ENCODE measurements at regions not wholly inside any gene's neighbourhood (a gene's known extent, or its start where the extent isn't known, plus 50 kb on each side); places are given as distances from the start of the nearest gene placed in this dataset.

DNA sequence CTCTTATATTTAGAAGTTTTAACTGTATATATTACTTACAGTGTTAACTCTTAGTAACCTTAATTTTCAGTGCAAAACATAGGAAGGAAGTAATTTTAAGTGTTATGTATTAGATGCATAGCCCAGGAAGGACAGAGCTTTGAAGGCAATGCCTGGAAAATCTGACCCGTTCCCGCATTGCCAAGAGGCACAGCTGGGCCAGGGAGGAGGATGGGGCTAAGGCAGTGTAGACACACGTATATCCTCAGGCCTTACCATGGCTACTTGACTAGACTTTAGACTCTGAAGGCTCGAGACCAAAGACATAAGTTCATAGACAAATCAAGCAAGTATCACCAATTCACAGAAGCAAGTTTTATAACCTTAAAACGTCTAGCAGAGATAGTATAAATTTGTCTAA, 1944.2 kb downstream of the OLFM4 start:
- Mint-ChIP-seq H3K27ac (peak overlapping the region; percentile 54; the same call in 1 of the 2 replicates), H3K27me3 (ENCODE audit: low read depth) (no peaks in the 10 kb centered on the region), H3K36me3 (peaks cover 13% of the 10 kb centered on the region), H3K4me1 (peaks cover 21% of the 10 kb centered on the region), H3K9me3 (peaks cover 19% of the 10 kb centered on the region), H3K4me3 (no peak overlapping the region)
- TF ChIP-seq ZNF121 (CRISPR knock-in tag; IDR thresholded peaks at IDR 0.05), result peak; percentile 68; the same call in 1 of the 2 replicates
- TF ChIP-seq, protein P1, sequence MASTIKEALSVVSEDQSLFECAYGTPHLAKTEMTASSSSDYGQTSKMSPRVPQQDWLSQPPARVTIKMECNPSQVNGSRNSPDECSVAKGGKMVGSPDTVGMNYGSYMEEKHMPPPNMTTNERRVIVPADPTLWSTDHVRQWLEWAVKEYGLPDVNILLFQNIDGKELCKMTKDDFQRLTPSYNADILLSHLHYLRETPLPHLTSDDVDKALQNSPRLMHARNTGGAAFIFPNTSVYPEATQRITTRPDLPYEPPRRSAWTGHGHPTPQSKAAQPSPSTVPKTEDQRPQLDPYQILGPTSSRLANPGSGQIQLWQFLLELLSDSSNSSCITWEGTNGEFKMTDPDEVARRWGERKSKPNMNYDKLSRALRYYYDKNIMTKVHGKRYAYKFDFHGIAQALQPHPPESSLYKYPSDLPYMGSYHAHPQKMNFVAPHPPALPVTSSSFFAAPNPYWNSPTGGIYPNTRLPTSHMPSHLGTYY (CRISPR knock-in tag; IDR thresholded peaks at IDR 0.05), result no peak
- ATAC-seq, result peak; percentile 67
- no peak for DNase-seq (ENCODE audit: low spot score)
- CTCF ChIA-PET, result no interaction called here
- POLR2A ChIA-PET, result no interaction called here

GRCh38 chr13:54975676-54976075, 1947.1 kb downstream of the OLFM4 start:
- peaks cover 34% of the 10 kb centered on the region for H3K4me1 Mint-ChIP-seq
- no peaks in the 10 kb centered on the region for H3K27me3 Mint-ChIP-seq (ENCODE audit: low read depth)
- H3K9me3 Mint-ChIP-seq, result peaks cover 10% of the 10 kb centered on the region
- no peak for TF ChIP-seq EMX1 (CRISPR knock-in tag; IDR thresholded peaks at IDR 0.05)
- TF ChIP-seq, protein P2, sequence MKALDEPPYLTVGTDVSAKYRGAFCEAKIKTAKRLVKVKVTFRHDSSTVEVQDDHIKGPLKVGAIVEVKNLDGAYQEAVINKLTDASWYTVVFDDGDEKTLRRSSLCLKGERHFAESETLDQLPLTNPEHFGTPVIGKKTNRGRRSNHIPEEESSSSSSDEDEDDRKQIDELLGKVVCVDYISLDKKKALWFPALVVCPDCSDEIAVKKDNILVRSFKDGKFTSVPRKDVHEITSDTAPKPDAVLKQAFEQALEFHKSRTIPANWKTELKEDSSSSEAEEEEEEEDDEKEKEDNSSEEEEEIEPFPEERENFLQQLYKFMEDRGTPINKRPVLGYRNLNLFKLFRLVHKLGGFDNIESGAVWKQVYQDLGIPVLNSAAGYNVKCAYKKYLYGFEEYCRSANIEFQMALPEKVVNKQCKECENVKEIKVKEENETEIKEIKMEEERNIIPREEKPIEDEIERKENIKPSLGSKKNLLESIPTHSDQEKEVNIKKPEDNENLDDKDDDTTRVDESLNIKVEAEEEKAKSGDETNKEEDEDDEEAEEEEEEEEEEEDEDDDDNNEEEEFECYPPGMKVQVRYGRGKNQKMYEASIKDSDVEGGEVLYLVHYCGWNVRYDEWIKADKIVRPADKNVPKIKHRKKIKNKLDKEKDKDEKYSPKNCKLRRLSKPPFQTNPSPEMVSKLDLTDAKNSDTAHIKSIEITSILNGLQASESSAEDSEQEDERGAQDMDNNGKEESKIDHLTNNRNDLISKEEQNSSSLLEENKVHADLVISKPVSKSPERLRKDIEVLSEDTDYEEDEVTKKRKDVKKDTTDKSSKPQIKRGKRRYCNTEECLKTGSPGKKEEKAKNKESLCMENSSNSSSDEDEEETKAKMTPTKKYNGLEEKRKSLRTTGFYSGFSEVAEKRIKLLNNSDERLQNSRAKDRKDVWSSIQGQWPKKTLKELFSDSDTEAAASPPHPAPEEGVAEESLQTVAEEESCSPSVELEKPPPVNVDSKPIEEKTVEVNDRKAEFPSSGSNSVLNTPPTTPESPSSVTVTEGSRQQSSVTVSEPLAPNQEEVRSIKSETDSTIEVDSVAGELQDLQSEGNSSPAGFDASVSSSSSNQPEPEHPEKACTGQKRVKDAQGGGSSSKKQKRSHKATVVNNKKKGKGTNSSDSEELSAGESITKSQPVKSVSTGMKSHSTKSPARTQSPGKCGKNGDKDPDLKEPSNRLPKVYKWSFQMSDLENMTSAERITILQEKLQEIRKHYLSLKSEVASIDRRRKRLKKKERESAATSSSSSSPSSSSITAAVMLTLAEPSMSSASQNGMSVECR (CRISPR knock-in tag; IDR thresholded peaks at IDR 0.05; ENCODE audit: borderline replicate concordance), result no peak
- TF ChIP-seq, protein P3, sequence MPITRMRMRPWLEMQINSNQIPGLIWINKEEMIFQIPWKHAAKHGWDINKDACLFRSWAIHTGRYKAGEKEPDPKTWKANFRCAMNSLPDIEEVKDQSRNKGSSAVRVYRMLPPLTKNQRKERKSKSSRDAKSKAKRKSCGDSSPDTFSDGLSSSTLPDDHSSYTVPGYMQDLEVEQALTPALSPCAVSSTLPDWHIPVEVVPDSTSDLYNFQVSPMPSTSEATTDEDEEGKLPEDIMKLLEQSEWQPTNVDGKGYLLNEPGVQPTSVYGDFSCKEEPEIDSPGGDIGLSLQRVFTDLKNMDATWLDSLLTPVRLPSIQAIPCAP (CRISPR knock-in tag; IDR thresholded peaks at IDR 0.05), result no peak
- no peak for TF ChIP-seq SOX15 (CRISPR knock-in tag; IDR thresholded peaks at IDR 0.05)
- TF ChIP-seq ATF1 (CRISPR knock-in tag; IDR thresholded peaks at IDR 0.05), result no peak
- no peak for TF ChIP-seq HMGA2 (CRISPR knock-in tag; IDR thresholded peaks at IDR 0.05)
- TF ChIP-seq NR3C1 (CRISPR knock-in tag; conservative IDR thresholded peaks at IDR 0.05; ENCODE audit: low read depth), result no peak
- TF ChIP-seq, protein P1 (CRISPR knock-in tag; IDR thresholded peaks at IDR 0.05), result no peak
- TF ChIP-seq RORB (CRISPR knock-in tag; IDR thresholded peaks at IDR 0.05), result no peak
- TF ChIP-seq ETV6 (CRISPR knock-in tag; IDR thresholded peaks at IDR 0.05), result no peak
- POLR2A ChIA-PET, result no interaction called here
- ATAC-seq (peak; percentile 34), DNase-seq (ENCODE audit: low spot score) (no peak)
- CTCF ChIA-PET, result no interaction called here
- no peak overlapping the region for H3K4me3 Mint-ChIP-seq
- H3K27ac Mint-ChIP-seq, result no peak overlapping the region
- H3K36me3 Mint-ChIP-seq, result peaks cover 10% of the 10 kb centered on the region

DNA sequence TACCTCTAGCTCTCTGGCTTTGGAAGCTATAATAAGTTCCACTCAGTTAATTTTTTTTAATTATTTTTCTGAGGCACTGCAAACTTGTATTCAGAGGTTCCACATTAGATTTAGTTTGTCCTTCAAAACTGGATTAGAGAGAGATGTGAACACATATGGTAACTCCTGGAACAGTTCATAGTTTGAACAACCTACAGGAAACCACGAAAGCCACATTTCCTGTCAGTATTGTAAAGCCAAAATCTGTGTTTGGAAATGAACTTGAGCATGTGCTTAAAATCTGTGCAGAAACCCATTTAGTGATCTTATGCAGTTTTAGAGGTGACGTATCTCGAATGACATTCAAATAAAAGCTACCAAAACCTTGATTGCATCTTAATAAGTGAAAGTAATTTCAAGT, 1952.0 kb downstream of the OLFM4 start:
- CTCF ChIA-PET, result no interaction called here
- 0 out of 2 replicates have a peak, but pooled peaks cover 6% of the 10 kb centered on the region for H3K36me3 Mint-ChIP-seq
- DNase-seq (ENCODE audit: low spot score) (no peak), ATAC-seq (no peak)
- H3K4me3 Mint-ChIP-seq, result no peak overlapping the region
- no peaks in the 10 kb centered on the region for H3K9me3 Mint-ChIP-seq
- H3K27me3 Mint-ChIP-seq (ENCODE audit: low read depth), result no peaks in the 10 kb centered on the region
- POLR2A ChIA-PET, result no interaction called here
- TF ChIP-seq ZNF423 (CRISPR knock-in tag; IDR thresholded peaks at IDR 0.05), result no peak
- TF ChIP-seq E2F5 (CRISPR knock-in tag; IDR thresholded peaks at IDR 0.05), result no peak
- TF ChIP-seq, protein P4, sequence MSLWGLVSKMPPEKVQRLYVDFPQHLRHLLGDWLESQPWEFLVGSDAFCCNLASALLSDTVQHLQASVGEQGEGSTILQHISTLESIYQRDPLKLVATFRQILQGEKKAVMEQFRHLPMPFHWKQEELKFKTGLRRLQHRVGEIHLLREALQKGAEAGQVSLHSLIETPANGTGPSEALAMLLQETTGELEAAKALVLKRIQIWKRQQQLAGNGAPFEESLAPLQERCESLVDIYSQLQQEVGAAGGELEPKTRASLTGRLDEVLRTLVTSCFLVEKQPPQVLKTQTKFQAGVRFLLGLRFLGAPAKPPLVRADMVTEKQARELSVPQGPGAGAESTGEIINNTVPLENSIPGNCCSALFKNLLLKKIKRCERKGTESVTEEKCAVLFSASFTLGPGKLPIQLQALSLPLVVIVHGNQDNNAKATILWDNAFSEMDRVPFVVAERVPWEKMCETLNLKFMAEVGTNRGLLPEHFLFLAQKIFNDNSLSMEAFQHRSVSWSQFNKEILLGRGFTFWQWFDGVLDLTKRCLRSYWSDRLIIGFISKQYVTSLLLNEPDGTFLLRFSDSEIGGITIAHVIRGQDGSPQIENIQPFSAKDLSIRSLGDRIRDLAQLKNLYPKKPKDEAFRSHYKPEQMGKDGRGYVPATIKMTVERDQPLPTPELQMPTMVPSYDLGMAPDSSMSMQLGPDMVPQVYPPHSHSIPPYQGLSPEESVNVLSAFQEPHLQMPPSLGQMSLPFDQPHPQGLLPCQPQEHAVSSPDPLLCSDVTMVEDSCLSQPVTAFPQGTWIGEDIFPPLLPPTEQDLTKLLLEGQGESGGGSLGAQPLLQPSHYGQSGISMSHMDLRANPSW (CRISPR knock-in tag; conservative IDR thresholded peaks at IDR 0.05; ENCODE audit: low read depth), result no peak
- TF ChIP-seq ZNF396 (CRISPR knock-in tag; IDR thresholded peaks at IDR 0.05; ENCODE audit: borderline replicate concordance), result no peak
- TF ChIP-seq ZSCAN18 (CRISPR knock-in tag; IDR thresholded peaks at IDR 0.05), result no peak
- TF ChIP-seq, protein P5, sequence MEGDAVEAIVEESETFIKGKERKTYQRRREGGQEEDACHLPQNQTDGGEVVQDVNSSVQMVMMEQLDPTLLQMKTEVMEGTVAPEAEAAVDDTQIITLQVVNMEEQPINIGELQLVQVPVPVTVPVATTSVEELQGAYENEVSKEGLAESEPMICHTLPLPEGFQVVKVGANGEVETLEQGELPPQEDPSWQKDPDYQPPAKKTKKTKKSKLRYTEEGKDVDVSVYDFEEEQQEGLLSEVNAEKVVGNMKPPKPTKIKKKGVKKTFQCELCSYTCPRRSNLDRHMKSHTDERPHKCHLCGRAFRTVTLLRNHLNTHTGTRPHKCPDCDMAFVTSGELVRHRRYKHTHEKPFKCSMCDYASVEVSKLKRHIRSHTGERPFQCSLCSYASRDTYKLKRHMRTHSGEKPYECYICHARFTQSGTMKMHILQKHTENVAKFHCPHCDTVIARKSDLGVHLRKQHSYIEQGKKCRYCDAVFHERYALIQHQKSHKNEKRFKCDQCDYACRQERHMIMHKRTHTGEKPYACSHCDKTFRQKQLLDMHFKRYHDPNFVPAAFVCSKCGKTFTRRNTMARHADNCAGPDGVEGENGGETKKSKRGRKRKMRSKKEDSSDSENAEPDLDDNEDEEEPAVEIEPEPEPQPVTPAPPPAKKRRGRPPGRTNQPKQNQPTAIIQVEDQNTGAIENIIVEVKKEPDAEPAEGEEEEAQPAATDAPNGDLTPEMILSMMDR (IDR thresholded peaks at IDR 0.05), result no peak
- TF ChIP-seq EMX1 (CRISPR knock-in tag; IDR thresholded peaks at IDR 0.05), result no peak
- 0 out of 2 replicates have a peak overlapping the region, but pooled peaks have one; percentile 12 for H3K27ac Mint-ChIP-seq
- peaks cover 21% of the 10 kb centered on the region for H3K4me1 Mint-ChIP-seq
